ENCODE measurements at regions not wholly inside any gene's neighbourhood (a gene's known extent, or its start where the extent isn't known, plus 50 kb on each side); places are given as distances from the start of the nearest gene placed in this dataset.
"Not testable (repeated sequence)": the region's sequence is repeated elsewhere in the genome, so short reads cannot be mapped to it uniquely, and the experiment has no call there.

DNA sequence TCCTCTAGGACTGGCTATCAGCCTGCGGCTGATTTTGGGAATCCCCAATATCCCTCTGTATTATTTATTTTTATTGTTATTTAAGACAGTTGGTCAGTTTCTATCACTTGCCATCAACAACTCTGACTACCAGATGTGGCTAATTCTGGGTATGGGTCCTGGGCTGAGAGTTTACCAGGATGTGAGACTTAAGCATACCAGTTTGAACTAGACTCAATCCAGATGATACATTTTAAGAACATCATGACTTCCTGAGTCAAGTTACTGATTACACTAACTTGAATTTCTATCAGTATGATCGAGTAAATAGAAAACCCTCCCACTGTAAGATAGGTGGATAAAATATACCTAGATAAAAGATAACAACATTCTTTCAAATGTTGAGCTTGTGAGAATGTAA, 634.0 kb downstream of the MAT2B start:
- POLR2A ChIA-PET = no interaction called here
- Mint-ChIP-seq H3K4me1 (ENCODE audit: insufficient read depth, unreplicated experiment) (no peaks in the 10 kb centered on the region), H3K4me3 (ENCODE audit: unreplicated experiment) (no peak overlapping the region), H3K9me3 (ENCODE audit: unreplicated experiment) (no peaks in the 10 kb centered on the region), H3K27ac (ENCODE audit: low read depth, unreplicated experiment) (no peak overlapping the region), H3K36me3 (ENCODE audit: insufficient read depth, unreplicated experiment) (no peaks in the 10 kb centered on the region), H3K27me3 (ENCODE audit: insufficient read depth, unreplicated experiment) (no peaks in the 10 kb centered on the region)
- intact Hi-C loops (cut with micrococcal nuclease) = no loop called here
- no peak for DNase-seq (ENCODE audit: unreplicated experiment)
- TF ChIP-seq, protein P1, sequence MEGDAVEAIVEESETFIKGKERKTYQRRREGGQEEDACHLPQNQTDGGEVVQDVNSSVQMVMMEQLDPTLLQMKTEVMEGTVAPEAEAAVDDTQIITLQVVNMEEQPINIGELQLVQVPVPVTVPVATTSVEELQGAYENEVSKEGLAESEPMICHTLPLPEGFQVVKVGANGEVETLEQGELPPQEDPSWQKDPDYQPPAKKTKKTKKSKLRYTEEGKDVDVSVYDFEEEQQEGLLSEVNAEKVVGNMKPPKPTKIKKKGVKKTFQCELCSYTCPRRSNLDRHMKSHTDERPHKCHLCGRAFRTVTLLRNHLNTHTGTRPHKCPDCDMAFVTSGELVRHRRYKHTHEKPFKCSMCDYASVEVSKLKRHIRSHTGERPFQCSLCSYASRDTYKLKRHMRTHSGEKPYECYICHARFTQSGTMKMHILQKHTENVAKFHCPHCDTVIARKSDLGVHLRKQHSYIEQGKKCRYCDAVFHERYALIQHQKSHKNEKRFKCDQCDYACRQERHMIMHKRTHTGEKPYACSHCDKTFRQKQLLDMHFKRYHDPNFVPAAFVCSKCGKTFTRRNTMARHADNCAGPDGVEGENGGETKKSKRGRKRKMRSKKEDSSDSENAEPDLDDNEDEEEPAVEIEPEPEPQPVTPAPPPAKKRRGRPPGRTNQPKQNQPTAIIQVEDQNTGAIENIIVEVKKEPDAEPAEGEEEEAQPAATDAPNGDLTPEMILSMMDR (IDR thresholded peaks at IDR 0.05; ENCODE audit: unreplicated experiment) = no peak
- CTCF ChIA-PET = no interaction called here
- no TSS peak for BruUV-seq (replicated peaks)

DNA sequence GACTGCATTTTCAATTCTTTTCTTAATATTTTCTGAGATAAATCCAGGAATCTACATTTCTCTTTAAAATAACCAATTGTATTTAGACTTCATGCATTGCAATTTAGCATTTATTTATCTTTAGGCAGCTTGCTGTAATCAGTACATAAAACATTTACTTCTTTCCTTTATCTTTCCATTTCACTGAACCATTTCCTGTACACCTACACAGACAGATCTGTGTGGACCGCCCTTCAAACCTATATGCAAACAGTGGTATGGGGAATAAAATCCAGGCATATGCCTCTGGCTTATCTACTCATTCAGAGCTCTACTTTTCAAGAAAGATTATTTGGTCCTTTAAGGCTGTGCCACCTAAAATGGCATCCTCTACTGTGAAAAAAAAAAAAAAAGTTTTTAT, 640.0 kb downstream of the MAT2B start:
- no peak for DNase-seq (ENCODE audit: unreplicated experiment)
- no peak overlapping the region for H3K4me3 Mint-ChIP-seq (ENCODE audit: unreplicated experiment)
- TF ChIP-seq, protein P1 (IDR thresholded peaks at IDR 0.05; ENCODE audit: unreplicated experiment) = no peak
- H3K27ac Mint-ChIP-seq (ENCODE audit: low read depth, unreplicated experiment) = no peak overlapping the region
- no peaks in the 10 kb centered on the region for H3K27me3 Mint-ChIP-seq (ENCODE audit: insufficient read depth, unreplicated experiment)
- H3K9me3 Mint-ChIP-seq (ENCODE audit: unreplicated experiment) = no peaks in the 10 kb centered on the region
- no peaks in the 10 kb centered on the region for H3K4me1 Mint-ChIP-seq (ENCODE audit: insufficient read depth, unreplicated experiment)
- H3K36me3 Mint-ChIP-seq (ENCODE audit: insufficient read depth, unreplicated experiment) = no peaks in the 10 kb centered on the region
- ChIA-PET POLR2A (interaction anchor here (0.7 kb wide), 2 partner anchors 25 to 196 kb away, joined by 3 to 4 read pairs; no protein-coding TSS in a partner anchor), CTCF (interaction anchor here (1.1 kb wide), 1 partner anchor 9 kb away, joined by 4 read pairs; no protein-coding TSS in a partner anchor)
- intact Hi-C loops (cut with micrococcal nuclease) = loop anchor here (10.0 kb wide), 1 partner anchor 299 kb away; no protein-coding TSS in a partner anchor
- BruUV-seq (replicated peaks) = no TSS peak

DNA sequence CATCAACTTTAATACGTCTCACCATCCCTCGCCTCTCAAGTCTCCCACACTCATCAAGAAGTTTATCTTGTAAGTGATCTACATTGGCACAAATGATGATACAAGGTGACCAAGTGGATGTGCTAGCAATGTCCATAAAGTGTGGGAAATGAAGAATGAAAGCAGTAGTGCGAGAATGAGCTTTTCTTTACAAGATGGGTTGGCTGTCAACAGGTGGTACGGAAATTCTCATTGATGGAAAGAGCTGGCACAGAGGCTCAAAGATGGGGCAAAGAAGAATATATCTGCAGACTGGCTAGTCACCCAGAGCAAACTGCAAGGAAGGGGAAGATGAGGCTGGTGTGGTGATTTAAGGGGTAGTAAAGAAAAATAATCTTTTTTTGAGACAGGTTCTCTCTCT, 640.8 kb downstream of the MAT2B start:
- no peak overlapping the region for H3K27ac Mint-ChIP-seq (ENCODE audit: low read depth, unreplicated experiment)
- CTCF ChIA-PET = interaction anchor here (0.6 to 1.0 kb wide), 2 partner anchors 134 to 1747 kb away, joined by 3 to 4 read pairs; no protein-coding TSS in a partner anchor
- H3K36me3 Mint-ChIP-seq (ENCODE audit: insufficient read depth, unreplicated experiment) = no peaks in the 10 kb centered on the region
- BruUV-seq (replicated peaks) = no TSS peak
- no peaks in the 10 kb centered on the region for H3K9me3 Mint-ChIP-seq (ENCODE audit: unreplicated experiment)
- intact Hi-C loops (cut with micrococcal nuclease) = loop anchor here (10.0 kb wide), 1 partner anchor 299 kb away; no protein-coding TSS in a partner anchor
- DNase-seq (ENCODE audit: unreplicated experiment) = no peak
- H3K4me3 Mint-ChIP-seq (ENCODE audit: unreplicated experiment) = no peak overlapping the region
- H3K27me3 Mint-ChIP-seq (ENCODE audit: insufficient read depth, unreplicated experiment) = no peaks in the 10 kb centered on the region
- TF ChIP-seq, protein P1 (IDR thresholded peaks at IDR 0.05; ENCODE audit: unreplicated experiment) = no peak
- POLR2A ChIA-PET = interaction anchor here (0.7 kb wide), 1 partner anchor 24 kb away, joined by 4 read pairs; no protein-coding TSS in a partner anchor
- H3K4me1 Mint-ChIP-seq (ENCODE audit: insufficient read depth, unreplicated experiment) = no peaks in the 10 kb centered on the region

DNA sequence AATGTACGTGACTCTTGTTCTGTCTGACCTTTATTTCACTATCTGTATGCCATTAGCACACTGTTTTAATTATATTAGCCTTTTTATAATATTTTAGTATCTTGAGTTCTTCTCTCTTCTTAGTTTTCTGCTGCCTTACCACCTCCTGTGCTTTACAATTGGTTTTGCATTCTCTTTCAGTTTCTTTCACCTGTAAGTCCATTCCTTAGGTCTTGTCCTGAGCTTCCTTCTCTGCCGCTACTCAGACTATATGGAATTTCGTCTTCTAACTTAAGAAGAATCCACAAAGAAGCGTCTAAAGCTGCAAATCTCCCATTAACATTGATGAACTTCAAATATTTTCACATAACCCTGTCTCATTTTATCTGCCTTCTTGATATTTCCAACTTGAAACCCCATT, 642.9 kb downstream of the MAT2B start:
- DNase-seq (ENCODE audit: unreplicated experiment) = no peak
- Mint-ChIP-seq H3K36me3 (ENCODE audit: insufficient read depth, unreplicated experiment) (no peaks in the 10 kb centered on the region), H3K4me3 (ENCODE audit: unreplicated experiment) (no peak overlapping the region), H3K4me1 (ENCODE audit: insufficient read depth, unreplicated experiment) (no peaks in the 10 kb centered on the region), H3K27ac (ENCODE audit: low read depth, unreplicated experiment) (no peak overlapping the region), H3K9me3 (ENCODE audit: unreplicated experiment) (peaks cover 5% of the 10 kb centered on the region), H3K27me3 (ENCODE audit: insufficient read depth, unreplicated experiment) (no peaks in the 10 kb centered on the region)
- POLR2A ChIA-PET = interaction anchor here (0.6 kb wide), 1 partner anchor 37 kb away, joined by 3 read pairs; no protein-coding TSS in a partner anchor
- intact Hi-C loops (cut with micrococcal nuclease) = loop anchor here (10.0 kb wide), 1 partner anchor 297 kb away; no protein-coding TSS in a partner anchor
- BruUV-seq (replicated peaks) = no TSS peak
- CTCF ChIA-PET = interaction anchor here (0.7 kb wide), 2 partner anchors 31 to 325 kb away, joined by 3 to 4 read pairs; no protein-coding TSS in a partner anchor
- TF ChIP-seq, protein P1 (IDR thresholded peaks at IDR 0.05; ENCODE audit: unreplicated experiment) = no peak

DNA sequence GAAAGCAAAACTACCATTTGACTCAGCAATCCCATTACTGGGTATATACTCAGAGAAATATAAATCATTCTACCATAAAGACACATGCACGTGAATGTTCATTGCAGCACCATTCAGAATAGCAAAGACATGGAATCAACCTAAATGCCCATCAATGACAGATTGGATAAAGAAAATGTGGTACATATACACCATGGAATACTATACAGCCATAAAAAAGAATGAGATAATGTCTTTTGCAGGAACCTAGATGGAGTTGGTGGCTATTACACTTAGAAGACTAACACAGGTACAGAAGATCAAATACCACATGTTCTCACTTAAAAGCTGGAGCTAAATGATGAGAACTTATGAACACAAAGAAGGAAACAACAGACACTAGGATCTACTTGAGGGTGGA, 647.1 kb downstream of the MAT2B start:
- H3K36me3 Mint-ChIP-seq (ENCODE audit: insufficient read depth, unreplicated experiment); H3K27ac Mint-ChIP-seq (ENCODE audit: low read depth, unreplicated experiment); POLR2A ChIA-PET; H3K4me3 Mint-ChIP-seq (ENCODE audit: unreplicated experiment); BruUV-seq (replicated peaks); H3K27me3 Mint-ChIP-seq (ENCODE audit: insufficient read depth, unreplicated experiment); intact Hi-C loops (cut with micrococcal nuclease); DNase-seq (ENCODE audit: unreplicated experiment); H3K4me1 Mint-ChIP-seq (ENCODE audit: insufficient read depth, unreplicated experiment): not testable (repeated sequence)
- CTCF ChIA-PET = interaction anchor here (0.6 kb wide), 1 partner anchor 644 kb away, joined by 5 read pairs; no protein-coding TSS in a partner anchor
- H3K9me3 Mint-ChIP-seq (ENCODE audit: unreplicated experiment) = peaks cover 15% of the 10 kb centered on the region

Measured in MCF 10A (cell line).